HUES6 (cell line): ENCODE measurements at regions not wholly inside any gene's neighbourhood (a gene's known extent, or its start where the extent isn't known, plus 50 kb on each side); places are given as distances from the start of the nearest gene placed in this dataset.
"Not testable (repeated sequence)": the region's sequence is repeated elsewhere in the genome, so short reads cannot be mapped to it uniquely, and the experiment has no call there.

Experiments used
- H3K27ac ChIP-seq: 2 replicates; pipeline ENCODE4 v1.7.0; 2013; ENCODE audit warnings: low read depth, mild to moderate bottlenecking, low read length, inconsistent platforms
- H3K27me3 ChIP-seq: 2 replicates; pipeline ENCODE4 v1.6.1; 2013; ENCODE audit warnings: low read length; ENCODE audit not compliant: control insufficient read depth, insufficient read depth
- H3K36me3 ChIP-seq: 2 replicates; pipeline ENCODE4 v1.6.1; 2013; ENCODE audit warnings: low read length; ENCODE audit not compliant: control insufficient read depth, insufficient read depth
- H3K4me1 ChIP-seq: 2 replicates; pipeline ENCODE4 v1.6.1; 2013; ENCODE audit warnings: low read length; ENCODE audit not compliant: control insufficient read depth, insufficient read depth
- H3K4me3 ChIP-seq: 2 replicates; pipeline ENCODE4 v1.5.1; 2013; ENCODE audit warnings: low read depth, low read length
- H3K9ac ChIP-seq: one replicate; pipeline ENCODE4 v1.6.1; 2013; ENCODE audit warnings: mild to moderate bottlenecking, low read length
- H3K9me3 ChIP-seq: 2 replicates; pipeline ENCODE4 v1.6.1; 2013; ENCODE audit warnings: low read depth, low read length; ENCODE audit not compliant: control insufficient read depth, insufficient read depth

GRCh38 chr13:86253497-86253896, 454.3 kb upstream of the SLITRK6 start:
- H3K9me3 ChIP-seq, H3K27ac ChIP-seq, H3K4me1 ChIP-seq, H3K4me3 ChIP-seq, H3K27me3 ChIP-seq, H3K36me3 ChIP-seq, H3K9ac ChIP-seq: not testable (repeated sequence)

- not testable (repeated sequence) for H3K36me3 ChIP-seq, H3K4me1 ChIP-seq, H3K27me3 ChIP-seq, H3K4me3 ChIP-seq, H3K9ac ChIP-seq, H3K27ac ChIP-seq, H3K9me3 ChIP-seq
These were observed 456.6 kb upstream of the SLITRK6 start for GRCh38 chr13:86255820-86256219.

- Histone ChIP-seq H3K36me3 (no peaks in the 10 kb centered on the region), H3K27ac (no peak overlapping the region), H3K4me3 (no peak overlapping the region), H3K27me3 (no peaks in the 10 kb centered on the region), H3K9ac (no peak overlapping the region), H3K4me1 (no peaks in the 10 kb centered on the region), H3K9me3 (0 out of 2 replicates have a peak, but pooled peaks cover 3% of the 10 kb centered on the region)
These were observed 470.3 kb upstream of the SLITRK6 start for GRCh38 chr13:86269511-86269910.

- Histone ChIP-seq H3K27me3 (no peaks in the 10 kb centered on the region), H3K9ac (no peak overlapping the region), H3K4me3 (no peak overlapping the region), H3K4me1 (no peaks in the 10 kb centered on the region), H3K36me3 (no peaks in the 10 kb centered on the region), H3K9me3 (no peaks in the 10 kb centered on the region), H3K27ac (no peak overlapping the region)
These were observed 483.2 kb upstream of the SLITRK6 start for GRCh38 chr13:86282442-86282841.

- no peak overlapping the region for H3K4me3 ChIP-seq
- no peak overlapping the region for H3K27ac ChIP-seq
- no peaks in the 10 kb centered on the region for H3K27me3 ChIP-seq
- H3K9me3 ChIP-seq = no peaks in the 10 kb centered on the region
- no peak overlapping the region for H3K9ac ChIP-seq
- no peaks in the 10 kb centered on the region for H3K4me1 ChIP-seq
- H3K36me3 ChIP-seq = no peaks in the 10 kb centered on the region
These were observed 483.8 kb upstream of the SLITRK6 start for GRCh38 chr13:86283031-86283430.

- Histone ChIP-seq H3K36me3 (no peaks in the 10 kb centered on the region), H3K4me3 (no peak overlapping the region), H3K27ac (no peak overlapping the region), H3K9me3 (no peaks in the 10 kb centered on the region), H3K4me1 (no peaks in the 10 kb centered on the region), H3K9ac (no peak overlapping the region), H3K27me3 (no peaks in the 10 kb centered on the region)
These were observed 499.5 kb upstream of the SLITRK6 start for GRCh38 chr13:86298725-86299124.

- H3K4me1 ChIP-seq = no peaks in the 10 kb centered on the region
- H3K4me3 ChIP-seq = no peak overlapping the region
- no peak overlapping the region for H3K9ac ChIP-seq
- H3K36me3 ChIP-seq = no peaks in the 10 kb centered on the region
- no peaks in the 10 kb centered on the region for H3K27me3 ChIP-seq
- no peaks in the 10 kb centered on the region for H3K9me3 ChIP-seq
- no peak overlapping the region for H3K27ac ChIP-seq
These were observed 499.9 kb upstream of the SLITRK6 start for GRCh38 chr13:86299128-86299527.

- H3K27me3 ChIP-seq = no peaks in the 10 kb centered on the region
- H3K27ac ChIP-seq = no peak overlapping the region
- H3K4me3 ChIP-seq = no peak overlapping the region
- no peak overlapping the region for H3K9ac ChIP-seq
- H3K36me3 ChIP-seq = no peaks in the 10 kb centered on the region
- H3K4me1 ChIP-seq = no peaks in the 10 kb centered on the region
- H3K9me3 ChIP-seq = no peaks in the 10 kb centered on the region
These were observed 510.7 kb upstream of the SLITRK6 start for GRCh38 chr13:86309881-86310280.

GRCh38 chr13:86313421-86313820, 514.2 kb upstream of the SLITRK6 start:
- Histone ChIP-seq H3K36me3 (no peaks in the 10 kb centered on the region), H3K4me1 (no peaks in the 10 kb centered on the region), H3K27ac (no peak overlapping the region), H3K27me3 (no peaks in the 10 kb centered on the region), H3K9ac (no peak overlapping the region), H3K9me3 (no peaks in the 10 kb centered on the region), H3K4me3 (no peak overlapping the region)

GRCh38 chr13:86318450-86318849, 519.2 kb upstream of the SLITRK6 start:
- Histone ChIP-seq H3K27ac (no peak overlapping the region), H3K36me3 (no peaks in the 10 kb centered on the region), H3K4me1 (no peaks in the 10 kb centered on the region), H3K27me3 (no peaks in the 10 kb centered on the region), H3K9ac (no peak overlapping the region), H3K9me3 (no peaks in the 10 kb centered on the region), H3K4me3 (no peak overlapping the region)

- Histone ChIP-seq H3K27me3 (no peaks in the 10 kb centered on the region), H3K9me3 (0 out of 2 replicates have a peak, but pooled peaks cover 2% of the 10 kb centered on the region), H3K4me3 (no peak overlapping the region), H3K27ac (no peak overlapping the region), H3K4me1 (no peaks in the 10 kb centered on the region), H3K9ac (no peak overlapping the region), H3K36me3 (no peaks in the 10 kb centered on the region)
These were observed 525.0 kb upstream of the SLITRK6 start for GRCh38 chr13:86324191-86324590.

GRCh38 chr13:86355301-86355700, 556.1 kb upstream of the SLITRK6 start:
- Histone ChIP-seq H3K36me3 (no peaks in the 10 kb centered on the region), H3K9ac (no peak overlapping the region)

More at GRCh38 chr13:86355301-86355700, 556.1 kb upstream of the SLITRK6 start:
- H3K27ac ChIP-seq = no peak overlapping the region
- H3K4me1 ChIP-seq = peaks cover 14% of the 10 kb centered on the region; the same call in 1 of the 2 replicates
- no peaks in the 10 kb centered on the region for H3K27me3 ChIP-seq
- no peak overlapping the region for H3K4me3 ChIP-seq
- no peaks in the 10 kb centered on the region for H3K9me3 ChIP-seq
